Esophagus mucosa (tissue), 1 donor: ENCODE measurements at regions not wholly inside any gene's neighbourhood (a gene's known extent, or its start where the extent isn't known, plus 50 kb on each side); places are given as distances from the start of the nearest gene placed in this dataset.
A peak's percentile ranks its signal among the peaks of the same experiment; 100 is the strongest.

Experiments
- ATAC-seq: fragments of 200-7000 bp; cut with Tn5 transposase; one replicate; pipeline ENCODE4 v1.9.1; 2020
- donor health status: DM: yes; HTN: yes; CAD: no.

DNA sequence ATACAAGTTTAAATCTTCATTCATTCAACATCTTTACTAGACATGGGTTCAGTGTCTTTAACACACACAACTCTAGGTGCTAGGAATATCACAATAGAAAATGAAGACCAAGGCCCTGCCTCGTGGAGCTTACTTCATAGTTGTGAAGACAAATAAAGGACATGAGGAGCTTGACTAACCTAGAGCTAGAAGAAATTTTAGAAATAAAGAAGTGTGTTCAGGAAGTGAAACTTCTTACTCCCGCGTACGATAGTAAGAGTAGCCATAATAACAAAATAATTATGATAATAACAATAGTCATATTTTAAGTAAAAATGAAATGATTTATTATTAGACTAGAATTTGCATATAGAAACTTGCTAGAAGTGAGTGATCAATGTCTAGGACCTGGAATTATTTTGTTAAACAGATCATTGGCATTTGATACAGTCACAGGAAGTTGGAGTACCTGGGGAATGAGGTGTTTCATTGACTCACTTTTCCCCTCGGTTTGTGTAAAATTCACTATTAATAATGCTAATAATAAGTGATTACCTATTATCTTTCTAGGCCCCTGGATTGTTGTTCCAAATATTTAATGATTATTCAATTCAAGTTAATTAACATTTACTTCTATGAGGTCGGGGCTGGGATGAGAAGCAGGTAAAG is 331.3 kb downstream of the NSG2 start:
- no peak for ATAC-seq

DNA sequence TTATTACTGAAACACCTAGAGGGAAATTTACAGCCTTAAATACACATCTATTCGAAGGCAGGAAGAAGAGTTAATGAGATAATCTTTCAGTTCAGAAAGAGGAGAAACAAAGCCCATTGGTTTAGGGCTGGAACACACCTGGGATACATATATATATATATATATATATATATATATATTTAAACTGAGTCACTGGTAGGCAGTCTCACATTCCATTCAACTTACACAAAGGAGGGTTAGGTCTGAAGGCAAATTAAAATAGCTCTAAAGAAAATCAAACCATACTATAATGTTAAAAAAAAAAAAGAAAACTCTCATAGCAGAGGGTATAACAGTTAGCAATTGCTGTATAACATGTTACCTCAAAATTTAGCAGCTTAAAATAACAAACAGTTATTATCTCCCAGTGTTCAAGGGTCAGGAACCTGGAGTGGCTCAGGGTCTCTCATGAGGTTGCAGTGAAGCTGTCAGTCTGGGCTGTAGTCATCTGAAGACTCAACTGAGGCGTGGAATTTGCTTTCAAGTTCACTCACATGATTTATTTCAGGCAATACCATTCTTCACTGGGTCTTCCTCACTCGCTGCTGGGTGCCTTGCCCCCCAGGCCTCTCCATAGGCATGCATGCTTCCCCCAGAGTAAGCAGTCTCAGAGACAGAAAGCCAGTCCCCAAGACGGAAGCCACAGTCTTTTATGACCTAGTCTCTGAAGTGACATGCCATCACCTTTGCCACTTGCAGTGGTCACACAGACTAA is 332.8 kb downstream of the NSG2 start:
- no peak for ATAC-seq

DNA sequence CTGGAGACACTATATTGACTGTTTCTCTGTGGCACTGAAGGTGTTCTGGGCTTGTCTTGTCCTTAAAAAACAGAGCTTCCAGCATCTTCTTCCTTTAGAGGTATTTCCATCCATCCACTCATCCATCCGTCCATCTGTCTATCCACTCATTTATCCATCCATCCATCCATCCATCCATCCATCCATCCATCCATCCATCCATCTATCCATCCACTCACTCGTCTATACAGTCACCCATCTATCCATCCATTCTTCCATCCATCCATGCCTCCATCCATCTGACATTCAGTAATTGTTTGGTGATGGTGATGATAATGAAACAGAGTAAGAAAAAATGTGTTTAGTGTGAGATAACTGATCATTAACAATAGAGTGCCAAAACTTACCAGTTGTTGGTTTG is 334.8 kb downstream of the NSG2 start:
- ATAC-seq: no peak

DNA sequence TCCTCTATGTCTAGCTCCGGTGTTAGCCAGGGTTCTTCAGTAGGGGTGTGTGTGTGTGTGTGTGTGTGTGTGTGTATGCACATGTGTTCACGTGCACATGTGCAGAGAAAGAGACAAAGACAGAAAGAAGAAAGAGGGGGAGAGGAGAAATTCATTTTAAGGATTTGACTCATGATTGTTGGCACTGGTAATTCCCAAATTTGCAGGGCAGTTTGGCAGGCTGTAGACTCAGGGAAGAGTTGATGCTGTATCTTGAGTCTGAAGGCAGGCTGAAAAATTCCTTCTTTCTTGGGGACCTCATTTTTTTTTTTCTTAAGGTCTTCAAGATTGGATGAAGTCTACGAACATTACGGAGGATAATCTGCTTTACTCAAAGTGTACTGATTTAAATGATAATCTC is 335.7 kb downstream of the NSG2 start:
- ATAC-seq: no peak

DNA sequence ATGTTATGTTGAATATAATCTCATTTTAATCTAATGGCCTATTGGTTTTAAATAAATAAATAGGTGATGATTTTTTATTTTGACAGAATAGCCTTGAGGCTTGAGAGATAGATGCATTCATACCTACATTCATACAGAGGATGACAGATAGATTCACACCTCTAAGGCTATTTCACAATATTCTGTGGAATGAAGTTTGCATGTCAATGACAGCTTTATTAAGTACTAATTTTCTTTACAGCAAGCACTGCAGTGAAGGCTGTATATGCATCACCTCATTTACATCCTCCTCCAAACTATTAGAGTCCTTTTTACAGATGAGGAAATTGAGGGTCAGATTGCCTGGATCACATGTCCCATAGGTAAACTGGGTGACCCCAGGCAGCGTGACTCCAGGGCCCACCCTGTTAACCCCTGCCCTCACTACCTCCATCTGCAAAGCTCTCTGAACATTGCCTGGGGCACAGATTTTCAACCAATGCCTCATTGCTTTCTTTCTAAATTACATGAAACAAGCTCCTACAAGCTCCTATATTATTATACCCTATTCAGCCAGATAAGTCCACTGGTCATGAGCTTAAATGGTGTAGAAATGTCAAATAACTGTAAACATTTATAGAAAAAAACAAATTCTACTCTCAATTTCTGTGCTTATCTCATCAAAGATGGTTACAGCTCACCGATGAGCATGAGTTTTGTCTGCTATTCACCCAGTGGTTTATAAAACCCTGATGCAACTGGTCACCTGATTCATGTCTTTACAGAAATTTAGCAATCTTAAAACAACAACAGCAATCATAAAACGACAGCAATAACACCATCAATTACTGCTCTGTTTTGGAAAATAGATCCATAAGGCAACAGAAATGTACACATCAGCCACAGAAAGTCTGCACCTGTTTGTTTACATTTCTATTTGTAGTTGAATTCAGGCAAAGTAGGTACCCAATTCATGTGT is 338.0 kb downstream of the NSG2 start:
- peak; percentile 17 for ATAC-seq

DNA sequence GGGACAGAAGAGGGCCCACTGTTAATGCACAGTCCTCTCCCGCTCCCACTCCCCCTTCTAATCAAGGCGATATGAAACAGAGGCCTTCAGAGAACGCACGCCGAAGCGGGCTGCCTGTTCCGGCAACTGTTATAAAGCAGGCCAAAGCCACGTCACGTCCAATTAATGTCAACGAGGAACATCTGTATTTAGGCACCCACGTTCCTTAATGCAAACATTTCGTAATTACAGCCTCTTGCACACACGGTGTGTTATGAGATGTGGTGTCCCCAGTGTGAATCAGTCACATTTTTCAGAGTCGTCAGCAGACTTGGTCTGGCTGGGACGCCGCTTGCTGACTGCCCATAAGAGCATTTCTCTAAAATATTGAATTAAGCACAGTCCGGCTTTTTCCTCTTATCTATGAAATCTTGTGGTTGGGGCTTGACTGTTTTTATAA is 339.0 kb downstream of the NSG2 start:
- no peak for ATAC-seq

DNA sequence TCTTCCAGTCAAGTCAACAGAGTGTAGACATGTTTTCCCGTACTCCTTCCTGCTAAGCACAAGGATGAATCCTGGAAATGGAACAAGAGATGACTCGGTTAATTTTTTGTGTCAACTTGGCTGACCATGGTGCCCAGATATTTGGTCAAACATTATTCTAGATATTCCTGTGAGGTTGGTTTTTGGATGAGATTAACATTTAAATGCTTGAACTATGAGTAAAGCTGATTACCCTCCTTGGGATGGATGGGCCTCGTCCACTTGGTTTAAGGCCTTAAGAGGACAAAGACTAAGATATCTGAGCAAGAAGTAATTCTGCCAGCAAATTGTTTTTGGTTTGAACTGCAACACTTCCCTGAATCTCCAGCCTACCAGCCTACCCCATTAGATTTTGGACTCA is 338.1 kb upstream of the MSX2 start:
- no peak for ATAC-seq

DNA sequence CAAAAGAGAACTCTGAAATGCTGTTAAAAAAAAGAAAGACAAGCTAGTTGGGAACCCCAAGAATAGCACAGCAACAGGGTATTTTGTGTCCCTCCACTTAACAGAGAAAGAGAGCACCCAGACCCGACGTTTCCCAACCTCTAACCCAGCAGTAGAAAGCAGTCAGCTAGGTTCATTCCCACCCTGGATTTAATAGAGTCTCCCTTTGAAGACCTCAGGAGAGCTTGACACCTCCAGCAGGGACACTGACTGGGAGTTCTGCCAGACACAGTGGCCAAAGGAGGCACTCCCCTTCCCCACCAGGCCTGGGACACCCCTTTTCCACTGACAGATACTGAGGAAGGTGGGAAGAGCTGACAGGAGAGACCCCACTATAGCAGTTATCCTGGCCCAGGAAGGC is 337.5 kb upstream of the MSX2 start:
- no peak for ATAC-seq

DNA sequence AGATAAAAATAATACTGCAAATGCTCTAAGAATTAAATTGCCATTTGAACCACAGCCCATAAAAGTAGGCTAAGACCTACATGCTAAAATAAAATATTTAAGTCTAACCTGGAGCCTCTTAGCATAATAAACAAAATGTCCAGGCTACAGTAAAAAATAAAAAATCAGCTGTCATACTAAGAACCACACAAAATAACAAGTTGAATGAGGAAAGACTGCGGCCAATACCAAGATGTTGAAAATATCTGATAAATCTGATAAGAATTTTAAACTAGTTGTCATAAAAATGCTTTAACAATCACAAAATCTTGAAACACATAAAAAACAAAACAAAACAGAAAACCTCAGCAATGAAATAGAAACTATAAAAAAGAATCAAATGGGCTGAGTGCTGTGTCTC is 336.9 kb upstream of the MSX2 start:
- ATAC-seq: no peak

DNA sequence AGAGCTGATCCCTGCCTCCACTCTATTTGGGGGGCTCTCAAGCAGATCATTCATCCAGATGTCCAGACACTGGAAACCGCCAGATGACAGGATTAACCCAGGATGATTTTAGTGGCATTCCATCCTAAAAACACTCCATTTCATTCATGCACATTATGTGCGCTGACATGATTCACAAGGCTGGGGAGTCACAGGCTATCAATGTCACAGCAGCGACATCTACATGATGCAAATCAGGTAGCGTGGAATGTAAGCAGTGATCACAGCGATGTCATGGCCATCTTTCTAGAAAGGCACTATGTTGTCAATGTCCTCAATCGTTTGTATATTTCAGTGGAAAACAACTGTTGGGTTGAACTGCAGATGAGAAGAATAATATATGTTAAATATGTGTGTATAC is 331.5 kb upstream of the MSX2 start:
- ATAC-seq: no peak

DNA sequence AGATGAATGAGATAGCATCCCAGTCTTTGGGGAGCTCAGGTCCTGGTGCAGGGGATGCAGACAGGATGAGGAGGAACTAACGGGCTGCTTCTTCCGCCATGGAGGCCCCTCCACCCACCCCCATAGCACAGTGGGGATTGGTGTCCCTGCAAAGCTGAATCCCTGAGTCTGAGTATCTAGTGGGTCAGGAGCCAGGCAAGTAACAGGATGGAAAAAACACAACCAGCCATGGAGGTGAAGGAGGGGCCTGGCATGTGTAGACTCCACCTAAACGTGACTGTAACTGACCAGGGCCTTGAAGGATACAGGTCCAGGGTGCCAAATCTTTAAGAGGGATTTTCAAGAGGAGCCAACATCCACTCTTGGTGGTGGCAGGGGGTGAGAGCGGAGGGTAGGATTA is 327.8 kb upstream of the MSX2 start:
- no peak for ATAC-seq

DNA sequence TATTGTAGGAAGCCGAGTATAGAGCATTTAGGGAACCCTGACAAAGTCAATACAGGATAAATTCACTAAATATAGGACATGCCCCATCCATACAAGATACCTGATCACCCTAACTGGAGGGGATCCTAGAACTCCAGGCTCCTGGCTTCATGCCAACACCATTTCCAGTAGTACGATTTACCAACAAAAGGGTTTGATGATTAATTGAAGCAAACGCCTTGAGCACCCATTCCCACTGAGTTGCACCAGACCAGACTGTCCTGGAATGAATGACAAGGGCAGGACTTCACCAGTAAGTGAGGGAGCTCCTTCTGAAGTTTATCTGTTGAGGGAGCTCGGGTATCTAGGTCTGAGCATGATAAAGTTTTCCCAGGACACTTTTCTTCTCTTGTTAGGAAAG is 327.2 kb upstream of the MSX2 start:
- no peak for ATAC-seq

DNA sequence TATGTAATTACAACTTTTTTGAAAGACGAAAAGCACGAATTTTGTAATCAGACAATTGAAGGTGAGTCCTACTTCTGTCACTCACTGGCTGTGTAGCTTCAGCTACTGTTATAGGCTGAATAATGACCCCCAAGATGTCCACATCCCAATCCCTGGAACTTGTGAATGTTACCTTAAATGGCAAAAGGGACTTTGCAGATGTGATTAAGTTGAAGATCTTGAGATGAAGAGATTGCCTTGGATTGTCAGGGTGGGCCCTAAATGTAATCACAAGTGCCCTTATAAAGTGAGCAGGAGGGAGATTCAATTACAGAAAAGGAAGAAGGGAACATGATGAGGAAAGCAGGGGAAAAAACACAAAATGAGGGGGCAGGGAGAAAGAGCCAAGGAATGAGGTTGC is 326.2 kb upstream of the MSX2 start:
- ATAC-seq: no peak

DNA sequence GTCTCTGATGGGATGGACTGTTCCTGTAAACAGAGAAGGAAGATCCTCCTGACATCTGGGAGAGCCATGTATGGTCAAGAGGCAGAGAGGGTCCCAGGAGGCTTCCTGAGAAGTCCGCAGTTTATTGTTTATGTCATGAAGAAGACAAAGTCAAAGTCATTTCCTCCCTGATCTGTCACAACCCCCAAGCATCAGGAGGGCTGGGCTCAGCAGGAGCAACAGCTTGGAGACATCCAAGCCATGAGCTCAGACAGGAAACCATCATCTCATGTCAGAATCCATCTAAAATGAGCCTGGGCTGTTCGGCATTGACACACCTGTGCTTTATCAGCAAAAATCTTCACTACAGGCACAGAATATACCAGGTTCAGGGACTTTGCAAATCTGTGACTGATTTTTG is 325.0 kb upstream of the MSX2 start:
- ATAC-seq: no peak

DNA sequence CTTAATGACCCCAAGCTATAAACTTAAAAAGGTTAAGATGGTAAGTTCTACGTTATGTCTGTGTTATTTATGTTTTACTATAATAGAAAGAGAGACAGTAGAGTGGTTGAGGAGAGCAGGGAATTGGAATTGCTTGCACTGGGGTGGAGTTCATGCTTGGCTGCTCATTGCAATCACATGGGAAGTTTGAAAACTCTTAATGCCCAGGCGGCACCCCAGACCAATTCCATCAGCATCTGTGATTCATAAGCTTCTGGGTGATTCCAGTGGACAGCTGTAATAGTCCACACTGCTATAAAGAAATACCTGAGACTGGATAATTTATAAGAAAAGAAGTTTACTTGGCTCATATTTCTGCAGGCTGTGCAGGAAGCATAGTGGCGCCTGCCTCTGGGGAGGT is 323.9 kb upstream of the MSX2 start:
- no peak for ATAC-seq

DNA sequence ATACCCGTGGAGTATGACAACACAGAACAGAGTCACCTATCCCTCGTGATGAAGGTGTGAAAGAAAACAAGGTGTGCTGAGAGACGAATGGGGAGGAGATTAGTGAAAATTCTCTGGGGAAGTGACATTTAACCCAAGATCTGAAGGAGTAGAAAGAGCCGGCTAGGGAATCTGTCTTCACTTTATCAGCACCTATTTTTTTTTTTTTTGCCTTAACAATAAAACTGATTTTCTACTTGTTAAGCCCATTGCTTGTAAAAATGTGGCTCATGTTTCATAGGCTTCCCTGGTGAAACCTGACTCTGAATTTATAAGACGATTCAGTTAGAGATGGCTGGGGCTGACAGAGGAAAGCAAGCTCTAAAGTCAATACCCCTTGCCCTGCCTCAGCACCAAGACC is 322.6 kb upstream of the MSX2 start:
- ATAC-seq: no peak

DNA sequence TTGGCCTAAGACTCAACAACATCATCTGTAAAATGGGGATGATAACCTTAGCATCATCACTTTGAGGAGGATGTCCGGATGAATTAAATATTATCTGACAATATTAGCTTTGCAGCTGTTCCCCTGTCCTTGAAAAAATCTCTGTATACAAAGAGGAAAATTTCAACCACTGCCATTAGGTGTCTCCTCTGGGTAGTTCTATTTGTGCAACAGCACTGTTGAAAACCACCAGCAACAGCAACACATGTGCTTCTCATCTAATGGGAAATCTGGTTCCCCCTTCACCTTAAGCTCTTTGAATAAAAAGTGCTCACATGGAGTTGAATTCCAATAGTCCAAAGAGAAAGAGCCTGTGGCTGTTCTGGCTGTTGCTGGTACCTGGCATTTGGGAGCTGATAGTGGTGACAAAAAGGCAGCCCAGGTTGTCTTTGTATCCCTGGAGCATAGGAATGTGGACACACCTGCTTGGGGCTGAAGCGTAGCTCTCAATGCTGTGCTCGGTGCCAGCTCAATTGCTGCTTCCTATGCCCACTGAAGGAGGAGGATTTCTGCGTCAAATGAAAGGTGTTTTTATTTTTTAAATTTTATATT is 322.1 kb upstream of the MSX2 start:
- no peak for ATAC-seq

DNA sequence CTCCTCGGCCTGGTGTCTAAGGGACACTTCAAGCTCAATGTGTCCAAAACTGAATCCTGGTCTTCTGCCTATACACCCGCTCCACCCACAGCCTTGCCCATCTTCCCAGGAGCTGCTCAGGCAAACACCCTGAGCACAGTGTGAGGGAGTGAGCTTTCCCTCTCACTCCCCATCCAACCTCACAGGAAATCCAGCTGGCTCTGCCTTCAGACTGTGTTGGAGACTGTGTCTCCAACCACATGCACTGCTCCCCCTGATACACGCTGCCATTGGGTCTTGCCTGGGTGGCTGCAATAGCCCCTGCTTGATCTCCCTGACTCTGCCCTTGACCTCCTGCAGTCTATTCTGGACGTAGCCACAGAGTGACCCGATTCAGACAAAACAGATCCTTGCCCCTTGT is 319.5 kb upstream of the MSX2 start:
- no peak for ATAC-seq

DNA sequence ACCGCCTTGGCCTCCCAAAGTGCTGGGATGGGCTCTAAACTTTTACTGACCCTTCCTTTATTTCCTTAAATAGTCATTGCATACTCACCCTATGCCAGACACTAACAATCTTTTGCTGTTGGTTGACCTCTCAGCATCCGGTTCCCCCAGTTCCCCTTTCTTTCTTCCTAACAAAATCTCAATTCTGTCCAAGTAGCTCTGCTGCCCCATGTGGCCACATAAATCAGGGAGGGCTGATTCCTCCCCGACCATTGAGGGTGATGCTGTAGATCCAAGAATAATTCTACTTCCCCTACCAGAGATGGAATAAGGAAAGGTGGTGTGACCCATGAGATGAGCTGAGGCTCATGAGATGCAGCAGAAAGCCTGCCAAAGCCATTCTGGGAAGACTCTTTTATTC is 315.3 kb upstream of the MSX2 start:
- no peak for ATAC-seq

DNA sequence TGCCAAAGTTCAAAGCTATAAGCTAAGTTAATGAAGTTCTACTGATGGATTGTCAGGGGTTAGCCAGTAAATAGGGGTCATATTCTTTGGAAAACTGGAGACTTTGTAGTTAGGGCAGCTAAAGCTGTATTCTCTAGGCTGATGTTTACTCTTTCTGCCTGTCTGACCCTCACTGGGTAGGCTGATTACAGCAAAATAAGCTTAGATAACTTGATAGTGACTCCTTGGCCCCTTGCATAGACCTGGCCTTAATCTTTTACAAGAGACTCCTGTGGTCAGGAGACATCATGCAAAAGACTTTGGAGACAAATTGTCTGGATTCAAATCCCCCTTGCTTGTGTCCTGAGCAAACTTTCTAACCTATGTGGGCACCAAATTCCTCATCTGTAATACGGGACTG is 314.4 kb upstream of the MSX2 start:
- no peak for ATAC-seq

DNA sequence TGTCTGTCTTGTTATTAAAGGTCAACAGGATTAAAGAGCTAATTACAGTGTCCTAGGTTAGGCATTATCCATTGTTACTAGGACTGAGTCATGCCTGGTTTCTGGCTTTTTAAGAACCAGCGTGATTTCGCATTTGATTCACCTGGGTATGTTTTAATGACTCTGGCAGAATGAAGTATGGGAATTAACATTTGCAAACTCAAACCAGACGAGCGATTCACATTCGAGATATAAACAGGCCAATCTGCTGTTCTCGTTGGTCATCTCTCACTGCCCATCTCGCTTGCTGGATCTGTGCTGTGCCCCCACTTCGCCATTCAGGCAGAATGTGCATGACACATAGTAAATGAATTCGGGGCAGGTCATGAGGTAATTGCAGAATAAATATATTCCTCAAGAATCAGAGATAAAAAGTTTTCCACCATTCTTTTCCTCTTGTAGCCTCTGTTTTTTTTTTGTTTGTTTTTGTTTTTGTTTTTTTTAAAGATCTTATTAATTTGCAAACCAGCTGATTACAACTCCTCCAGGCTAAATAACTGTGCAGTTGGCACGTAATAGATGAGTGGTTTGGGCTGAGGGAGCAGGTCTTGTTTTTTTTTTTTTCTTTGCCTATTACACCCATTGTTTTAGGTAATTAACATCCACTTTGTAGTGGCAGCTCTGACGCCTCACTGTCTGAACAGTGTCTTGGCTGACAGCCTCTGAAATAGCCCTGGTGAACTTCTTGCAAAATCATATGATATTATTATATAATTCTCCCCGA is 313.5 kb upstream of the MSX2 start:
- peak; percentile 74 for ATAC-seq

DNA sequence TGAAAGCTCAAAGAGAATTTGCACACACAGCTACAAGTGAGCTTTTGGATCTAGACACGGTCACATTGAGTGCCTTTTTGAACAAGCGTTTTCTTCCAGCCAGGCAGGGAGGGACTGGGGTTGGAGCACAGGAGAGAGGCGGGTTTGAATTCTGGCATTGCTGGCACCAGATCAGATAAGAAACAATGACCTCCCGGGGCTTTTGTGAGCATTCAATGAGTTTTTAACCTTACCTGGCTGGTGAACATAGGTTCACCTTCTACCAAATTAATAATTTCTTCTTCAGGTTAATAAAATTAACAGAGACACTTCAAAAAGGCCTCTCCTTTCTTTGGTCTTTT is 312.9 kb upstream of the MSX2 start:
- ATAC-seq: no peak

DNA sequence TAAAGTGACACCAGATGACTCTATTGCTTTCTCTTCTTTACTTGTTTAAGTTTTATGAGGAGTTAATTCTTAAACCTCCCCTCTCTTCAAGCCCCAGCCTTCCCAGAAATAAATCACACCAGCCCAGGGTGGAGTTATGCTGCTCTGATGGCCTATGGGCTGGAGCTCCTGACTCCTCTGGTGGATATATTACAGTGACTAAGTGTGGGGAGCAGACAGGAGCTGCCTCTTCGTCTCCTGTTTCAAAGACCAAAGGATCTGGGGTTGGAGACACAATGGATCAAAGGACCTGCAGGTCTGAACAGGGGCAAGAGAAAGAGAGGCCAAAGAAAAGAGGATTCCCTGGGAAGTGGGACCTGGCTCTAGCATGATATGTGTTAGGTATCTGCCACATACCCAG is 312.0 kb upstream of the MSX2 start:
- no peak for ATAC-seq
